Mesenchymal stem cell (in vitro differentiated cells and primary cell): ENCODE measurements at regions not wholly inside any gene's neighbourhood (a gene's known extent, or its start where the extent isn't known, plus 50 kb on each side); places are given as distances from the start of the nearest gene placed in this dataset.

Source experiments
- DNase-seq: peaks from one replicate; pipeline ENCODE4 v3.0.0-alpha.2; 2013
- H2AFZ ChIP-seq: one replicate; pipeline ENCODE4 v1.6.1; 2013; ENCODE audit warnings: low read depth, mild to moderate bottlenecking, control low read depth, inconsistent platforms, low read length, moderate library complexity
- H2AK5ac ChIP-seq: 2 replicates; pipeline ENCODE4 v1.6.1; 2013; ENCODE audit warnings: low read length, moderate library complexity, mild to moderate bottlenecking, inconsistent platforms; ENCODE audit not compliant: severe bottlenecking
- H2BK120ac ChIP-seq: one replicate; pipeline ENCODE4 v1.6.1; 2013; ENCODE audit warnings: low read depth, mild to moderate bottlenecking, inconsistent platforms, low read length, moderate library complexity
- H2BK12ac ChIP-seq, 2 experiments: one replicate each; pipeline ENCODE4 v1.6.1; 2013; ENCODE audit warnings: inconsistent platforms in 2 of 2, low read length in 2 of 2, mild to moderate bottlenecking in 2 of 2, moderate library complexity in 2 of 2, control low read depth in 1 of 2
- H2BK15ac ChIP-seq: one replicate; pipeline ENCODE4 v1.6.1; 2013; ENCODE audit warnings: mild to moderate bottlenecking, low read depth, inconsistent platforms; ENCODE audit not compliant: poor library complexity, severe bottlenecking
- H2BK5ac ChIP-seq: 2 replicates; pipeline ENCODE4 v1.6.1; 2013; ENCODE audit warnings: low read depth, mild to moderate bottlenecking, low read length, control low read depth, inconsistent platforms; ENCODE audit not compliant: poor library complexity, severe bottlenecking
- H3K14ac ChIP-seq, 2 experiments: one replicate each; pipeline ENCODE4 v1.6.1; 2013; ENCODE audit warnings: inconsistent platforms in 2 of 2, low read length in 2 of 2, control low read depth in 1 of 2, mild to moderate bottlenecking in 1 of 2, moderate library complexity in 1 of 2
- H3K18ac ChIP-seq, 2 experiments: one replicate each; pipeline ENCODE4 v1.6.1; 2013; ENCODE audit warnings: inconsistent platforms in 2 of 2, low read length in 2 of 2, control low read depth in 1 of 2, low read depth in 1 of 2, mild to moderate bottlenecking in 1 of 2
- H3K23ac ChIP-seq, 2 experiments: one replicate each; pipeline ENCODE4 v1.6.1; 2013; ENCODE audit warnings: inconsistent platforms in 2 of 2, low read length in 2 of 2, mild to moderate bottlenecking in 2 of 2, moderate library complexity in 2 of 2, control low read depth in 1 of 2
- H3K27ac ChIP-seq: 2 replicates; pipeline ENCODE4 v1.5.1; 2013; ENCODE audit warnings: mild to moderate bottlenecking, moderate library complexity, low read length, control low read depth, inconsistent platforms; ENCODE audit not compliant: poor library complexity, severe bottlenecking
- H3K27me3 ChIP-seq, 2 experiments: 2 replicates each; pipeline versions ENCODE4 v1.6.1 to v1.7.0; 2013; ENCODE audit warnings: low read length in 2 of 2, mild to moderate bottlenecking in 2 of 2, moderate library complexity in 2 of 2, control low read depth in 1 of 2, inconsistent platforms in 1 of 2; ENCODE audit not compliant: control insufficient read depth in 1 of 2, insufficient read depth in 1 of 2
- H3K36me3 ChIP-seq, 2 experiments: 2 replicates each; pipeline versions ENCODE4 v1.6.1 to v1.7.0; 2013; ENCODE audit warnings: low read length in 2 of 2, control low read depth in 1 of 2, inconsistent platforms in 1 of 2, low read depth in 1 of 2, mild to moderate bottlenecking in 1 of 2; ENCODE audit not compliant: insufficient read depth in 2 of 2, control insufficient read depth in 1 of 2
- H3K4ac ChIP-seq, 2 experiments: one replicate each; pipeline ENCODE4 v1.6.1; 2013; ENCODE audit warnings: inconsistent platforms in 2 of 2, low read length in 2 of 2, mild to moderate bottlenecking in 2 of 2, moderate library complexity in 2 of 2, control low read depth in 1 of 2, low read depth in 1 of 2
- H3K4me1 ChIP-seq: 2 replicates; pipeline ENCODE4 v1.6.1; 2013; ENCODE audit warnings: low read depth, low read length, control low read depth; ENCODE audit not compliant: control insufficient read depth, insufficient read depth
- H3K4me2 ChIP-seq: 2 replicates; pipeline ENCODE4 v1.6.1; 2013; ENCODE audit warnings: low read length, mild to moderate bottlenecking, inconsistent platforms; ENCODE audit not compliant: poor library complexity, severe bottlenecking
- H3K4me3 ChIP-seq, 2 experiments: 2 replicates each; pipeline versions ENCODE4 v1.5.1 to v1.7.0; 2013; ENCODE audit warnings: low read length in 2 of 2, mild to moderate bottlenecking in 2 of 2, control low read depth in 1 of 2, low read depth in 1 of 2; ENCODE audit not compliant: insufficient read depth in 1 of 2
- H3K79me1 ChIP-seq: replicated peaks from 2 replicates; pipeline ENCODE4 v1.6.1; 2013; ENCODE audit warnings: mild to moderate bottlenecking, control low read depth, low read length, inconsistent platforms; ENCODE audit not compliant: poor library complexity, severe bottlenecking
- H3K9ac ChIP-seq: 2 replicates; pipeline ENCODE4 v1.7.0; 2013; ENCODE audit warnings: mild to moderate bottlenecking, low read length, moderate library complexity
- H3K9me3 ChIP-seq: 2 replicates; pipeline ENCODE4 v1.7.0; 2013; ENCODE audit warnings: mild to moderate bottlenecking, low read length; ENCODE audit not compliant: control insufficient read depth
- H4K8ac ChIP-seq: one replicate; pipeline ENCODE4 v1.6.1; 2013; ENCODE audit warnings: inconsistent platforms, mild to moderate bottlenecking, low read length, moderate library complexity
- H4K91ac ChIP-seq: one replicate; pipeline ENCODE4 v1.6.1; 2013; ENCODE audit warnings: mild to moderate bottlenecking, low read length, inconsistent platforms
- WGBS: methylation state at CpG from one replicate; pipeline ENCODE4 v1.1.7; 2013; ENCODE audit warnings: mixed read lengths; 5-methylcytosine and 5-hydroxymethylcytosine counted together

DNA sequence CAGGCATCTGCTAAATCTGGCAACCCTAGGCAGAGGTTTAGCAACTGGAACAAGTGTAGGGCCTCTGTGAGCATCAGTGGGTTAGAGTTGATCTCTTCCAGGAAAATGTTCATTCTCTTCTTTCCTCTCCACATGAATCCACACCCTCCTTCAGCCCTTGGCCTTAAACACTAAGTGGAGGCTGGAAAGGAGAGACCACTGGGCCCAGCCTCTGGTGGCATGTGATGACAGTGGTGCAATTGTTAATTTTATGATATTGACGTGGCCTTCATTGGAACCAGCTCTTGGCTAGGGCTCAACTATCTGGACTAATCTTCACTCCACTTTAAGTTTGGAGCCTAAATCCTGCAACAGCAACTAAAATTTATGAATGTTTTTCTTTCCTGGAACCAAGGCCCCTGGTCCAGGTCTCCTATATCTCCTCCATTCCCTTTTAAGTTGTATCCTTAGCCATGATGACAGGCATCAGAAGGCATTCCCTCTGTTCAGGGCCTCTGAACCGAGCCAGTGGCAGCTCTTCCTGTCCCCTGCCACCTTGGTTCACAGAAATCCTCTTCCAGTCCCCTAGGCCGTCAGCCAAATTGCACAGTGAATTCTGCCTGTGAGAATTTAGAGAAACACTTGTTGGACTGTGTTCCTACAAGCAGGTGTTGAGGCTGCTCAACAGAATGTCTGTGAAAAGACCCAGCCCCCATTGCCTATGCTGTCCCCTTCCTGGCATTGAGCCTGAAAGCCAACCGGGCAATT lies 132.2 kb downstream of the PSMG1 start:
- Histone ChIP-seq H3K79me1 (no peaks in the 10 kb centered on the region), H3K36me3 (no peaks in the 10 kb centered on the region), H2AFZ (no peak overlapping the region), H3K4me1 (no peaks in the 10 kb centered on the region), H2BK5ac (no peak overlapping the region), H3K4me2 (no peak overlapping the region), H3K23ac (no peak overlapping the region), H2BK120ac (no peak overlapping the region), H2BK12ac (no peak overlapping the region), H4K91ac (no peak overlapping the region), H3K4ac (no peak overlapping the region), H3K27ac (no peak overlapping the region), H3K9ac (peak overlapping the region; percentile 47), H3K14ac (no peak overlapping the region), H2AK5ac (no peak overlapping the region), H2BK15ac (no peak overlapping the region), H3K18ac (no peak overlapping the region), H3K4me3 (no peak overlapping the region), H3K9me3 (no peaks in the 10 kb centered on the region), H3K27me3 (peaks cover 0 to 14% of the 10 kb centered on the region in 2 experiments), H4K8ac (no peak overlapping the region)
- WGBS, result 84% methylated on average over 4 of the region's 4 CpGs
- DNase-seq, result no peak

DNA sequence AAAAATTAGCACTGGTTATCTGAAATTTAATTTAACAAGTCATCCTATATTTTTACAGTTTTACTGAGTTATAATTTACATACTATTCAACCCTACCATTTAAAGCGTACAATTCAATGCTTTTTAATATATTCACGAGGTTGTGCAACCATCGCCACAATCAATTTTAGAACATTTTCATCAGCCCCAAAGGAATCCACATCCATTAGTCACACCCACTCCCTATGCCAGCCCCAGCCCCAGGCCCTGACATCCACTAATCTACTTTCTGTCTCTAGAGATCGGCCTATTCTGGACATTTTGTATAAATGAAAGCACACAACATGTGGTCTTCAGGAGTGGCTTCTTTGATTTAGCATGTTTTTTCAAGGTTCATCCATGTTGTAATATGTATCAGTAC lies 134.7 kb downstream of the PSMG1 start:
- H3K9ac ChIP-seq, result no peak overlapping the region
- H3K14ac ChIP-seq, result no peak overlapping the region
- peaks cover 0 to 3% of the 10 kb centered on the region in 2 experiments for H3K27me3 ChIP-seq
- no peak overlapping the region for H3K4me2 ChIP-seq
- no peaks in the 10 kb centered on the region for H3K36me3 ChIP-seq
- no peaks in the 10 kb centered on the region for H3K9me3 ChIP-seq
- no peak overlapping the region for H3K4ac ChIP-seq
- no peak overlapping the region for H2AK5ac ChIP-seq
- H3K27ac ChIP-seq, result no peak overlapping the region
- DNase-seq, result peak; percentile 39
- H3K4me3 ChIP-seq, result no peak overlapping the region
- no peak overlapping the region for H3K18ac ChIP-seq
- H4K91ac ChIP-seq, result no peak overlapping the region
- no peak overlapping the region for H2BK120ac ChIP-seq
- no peak overlapping the region for H2BK5ac ChIP-seq
- no peaks in the 10 kb centered on the region for H3K79me1 ChIP-seq
- H2AFZ ChIP-seq, result no peak overlapping the region
- 97% methylated on average over 3 of the region's 4 CpGs for WGBS
- no peak overlapping the region for H2BK12ac ChIP-seq
- no peak overlapping the region for H2BK15ac ChIP-seq
- no peak overlapping the region for H3K23ac ChIP-seq
- no peak overlapping the region for H4K8ac ChIP-seq
- H3K4me1 ChIP-seq, result no peaks in the 10 kb centered on the region

DNA sequence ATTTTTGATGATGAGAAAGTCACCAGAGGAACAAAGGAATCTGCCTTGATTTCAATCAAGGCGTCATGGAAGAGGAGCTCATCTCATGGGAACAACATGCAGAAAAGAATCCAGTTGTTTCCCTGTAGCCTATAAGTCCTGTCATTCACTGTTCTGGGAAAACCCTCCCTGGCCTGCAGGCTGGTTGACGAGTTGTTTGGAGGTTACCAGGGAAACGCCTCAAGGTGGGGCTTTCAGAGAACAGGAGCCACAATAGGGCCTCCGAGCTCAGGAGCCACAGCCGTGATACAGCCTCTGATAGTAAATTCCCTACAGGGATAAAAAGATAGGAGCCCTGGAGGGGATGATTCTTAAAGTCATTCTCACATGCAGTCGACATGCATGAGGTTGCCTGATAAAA lies 135.2 kb downstream of the PSMG1 start:
- no peaks in the 10 kb centered on the region for H3K9me3 ChIP-seq
- H3K79me1 ChIP-seq, result no peaks in the 10 kb centered on the region
- no peak overlapping the region for H2BK12ac ChIP-seq
- H2BK15ac ChIP-seq, result no peak overlapping the region
- no peak overlapping the region for H4K8ac ChIP-seq
- 25% methylated on average over 5 of the region's 6 CpGs for WGBS
- H3K27ac ChIP-seq, result no peak overlapping the region
- H3K4me3 ChIP-seq, result no peak overlapping the region
- H2AFZ ChIP-seq, result no peak overlapping the region
- no peak overlapping the region for H2BK5ac ChIP-seq
- no peak overlapping the region for H3K18ac ChIP-seq
- H3K23ac ChIP-seq, result no peak overlapping the region
- H2AK5ac ChIP-seq, result no peak overlapping the region
- H3K14ac ChIP-seq, result no peak overlapping the region
- H3K9ac ChIP-seq, result no peak overlapping the region
- H3K4me2 ChIP-seq, result no peak overlapping the region
- no peak overlapping the region for H4K91ac ChIP-seq
- no peak overlapping the region for H2BK120ac ChIP-seq
- no peaks in the 10 kb centered on the region for H3K4me1 ChIP-seq
- H3K27me3 ChIP-seq, result no peaks in the 10 kb centered on the region
- DNase-seq, result peak; percentile 90
- H3K4ac ChIP-seq, result no peak overlapping the region
- H3K36me3 ChIP-seq, result no peaks in the 10 kb centered on the region

DNA sequence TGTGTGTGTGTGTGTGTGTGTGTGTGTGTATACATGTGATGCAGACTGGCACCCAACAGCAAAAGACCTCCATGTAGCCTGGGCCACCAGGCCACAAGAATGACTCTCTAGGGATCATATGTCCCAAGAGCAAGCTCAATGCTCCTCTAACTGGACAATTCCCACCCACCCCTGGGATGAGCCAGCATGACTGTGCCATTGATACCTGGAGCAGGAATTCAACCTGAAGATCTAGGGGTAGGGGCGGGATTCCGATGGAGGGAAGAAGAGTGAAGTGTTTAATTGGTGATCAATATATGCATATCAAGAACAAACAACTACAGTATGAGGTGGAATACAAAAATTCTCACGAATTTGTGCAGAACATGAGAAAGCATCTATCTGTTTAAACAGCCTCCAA lies 136.2 kb downstream of the PSMG1 start:
- Histone ChIP-seq H4K8ac (peak overlapping the region; percentile 32), H3K14ac (no peak overlapping the region), H3K4me2 (no peak overlapping the region), H3K23ac (no peak overlapping the region), H2BK12ac (no peak overlapping the region), H2AK5ac (no peak overlapping the region), H2AFZ (no peak overlapping the region), H3K36me3 (no peaks in the 10 kb centered on the region), H3K4ac (peak overlapping the region in 1 of 2 experiments; percentile 35), H3K4me1 (no peaks in the 10 kb centered on the region), H2BK15ac (no peak overlapping the region), H3K27me3 (no peaks in the 10 kb centered on the region), H4K91ac (no peak overlapping the region), H2BK120ac (no peak overlapping the region), H2BK5ac (no peak overlapping the region), H3K18ac (no peak overlapping the region), H3K4me3 (no peak overlapping the region), H3K9ac (no peak overlapping the region), H3K27ac (no peak overlapping the region), H3K9me3 (no peaks in the 10 kb centered on the region), H3K79me1 (no peaks in the 10 kb centered on the region)
- WGBS, result 100% methylated on average over 1 of the region's 3 CpGs
- no peak for DNase-seq
